Common myeloid progenitor, CD34-positive (primary cell): ENCODE measurements at regions not wholly inside any gene's neighbourhood (a gene's known extent, or its start where the extent isn't known, plus 50 kb on each side); places are given as distances from the start of the nearest gene placed in this dataset.
"Not testable (repeated sequence)": the region's sequence is repeated elsewhere in the genome, so short reads cannot be mapped to it uniquely, and the experiment has no call there.

ENCODE experiments used
- CTCF ChIA-PET: fragments of 350-600 bp; sonication (Branson Sonifier 250); formaldehyde crosslinking; loops from one replicate; lab custom pipeline; 2021; ENCODE audit warnings: antibody characterized with exemption; lab: Charles Lee
- POLR2A ChIA-PET: fragments of 350-600 bp; sonication (Branson Sonifier 250); formaldehyde crosslinking; loops from one replicate; lab custom pipeline; 2021; ENCODE audit warnings: antibody characterized with exemption; lab: Charles Lee
- DNase-seq, 3 donors: peaks; one replicate each; pipeline versions ENCODE4 v3.0.0 to v3.0.0-alpha.2; 2013
- H3K27ac ChIP-seq, 2 experiments: 1 replicate in 1 of 2; 2 replicates in 1 of 2; pipeline ENCODE4 v1.7.0; 2013; ENCODE audit warnings: inconsistent platforms in 2 of 2, low read length in 2 of 2, mild to moderate bottlenecking in 2 of 2, low read depth in 1 of 2, moderate library complexity in 1 of 2; ENCODE audit not compliant: severe bottlenecking in 2 of 2, insufficient read depth in 1 of 2, poor library complexity in 1 of 2
- H3K27me3 ChIP-seq, 5 experiments: replicated peaks in 2 of 5; 1 replicate in 3 of 5; 2 replicates in 2 of 5; pipeline versions ENCODE4 v1.6.1 to v1.7.0; 2013; ENCODE audit warnings: low read length in 4 of 5, mild to moderate bottlenecking in 2 of 5, moderate library complexity in 2 of 5, inconsistent platforms in 1 of 5; ENCODE audit not compliant: insufficient read depth in 5 of 5, control insufficient read depth in 4 of 5
- H3K36me3 ChIP-seq, 4 experiments: 1 replicate in 2 of 4; 2 replicates in 2 of 4; pipeline versions ENCODE4 v1.6.1 to v1.7.0; 2013; ENCODE audit warnings: low read length in 3 of 4, control low read depth in 1 of 4, mild to moderate bottlenecking in 1 of 4; ENCODE audit not compliant: control insufficient read depth in 4 of 4, insufficient read depth in 4 of 4
- H3K4me1 ChIP-seq, 4 experiments: 1 replicate in 3 of 4; 2 replicates in 1 of 4; pipeline versions ENCODE4 v1.6.1 to v1.7.1; 2013; ENCODE audit warnings: low read length in 3 of 4, mild to moderate bottlenecking in 3 of 4, control low read depth in 1 of 4, inconsistent platforms in 1 of 4, moderate library complexity in 1 of 4; ENCODE audit not compliant: control insufficient read depth in 4 of 4, insufficient read depth in 4 of 4; ENCODE audit errors: control extremely low read depth in 1 of 4
- H3K4me3 ChIP-seq, 7 experiments: 1 replicate in 4 of 7; 2 replicates in 3 of 7; pipeline versions ENCODE4 v1.5.1 to v1.7.0; 2013; ENCODE audit warnings: mild to moderate bottlenecking in 7 of 7, low read length in 6 of 7, moderate library complexity in 6 of 7, inconsistent platforms in 2 of 7, low read depth in 2 of 7, control low read depth in 1 of 7; ENCODE audit not compliant: insufficient read depth in 4 of 7, control insufficient read depth in 1 of 7; ENCODE audit errors: extremely low read depth in 1 of 7
- H3K9me3 ChIP-seq, 5 experiments: 1 replicate in 4 of 5; 2 replicates in 1 of 5; pipeline versions ENCODE4 v1.6.1 to v1.7.1; 2013; ENCODE audit warnings: low read length in 4 of 5, mild to moderate bottlenecking in 2 of 5, inconsistent platforms in 1 of 5, low read depth in 1 of 5, moderate library complexity in 1 of 5; ENCODE audit not compliant: control insufficient read depth in 4 of 5, insufficient read depth in 2 of 5; ENCODE audit errors: control extremely low read depth in 1 of 5
- WGBS: methylation state at CpG from one replicate; pipeline ENCODE4 v1.1.5; 2013; ENCODE audit not compliant: insufficient coverage; 5-methylcytosine and 5-hydroxymethylcytosine counted together

GRCh38 chr2:4979111-4979510 lies 713.1 kb upstream of the SOX11 start:
- DNase-seq = no peak
- no peaks in the 10 kb centered on the region for H3K27me3 ChIP-seq
- no peaks in the 10 kb centered on the region for H3K36me3 ChIP-seq
- no peak overlapping the region for H3K27ac ChIP-seq
- H3K4me1 ChIP-seq = no peaks in the 10 kb centered on the region
- no peak overlapping the region for H3K4me3 ChIP-seq
- CTCF ChIA-PET = no interaction called here
- POLR2A ChIA-PET = no interaction called here
- no peaks in the 10 kb centered on the region for H3K9me3 ChIP-seq
- 73% methylated on average over 11 of the region's 11 CpGs for WGBS

- H3K36me3 ChIP-seq = no peaks in the 10 kb centered on the region
- DNase-seq = no peak
- no peaks in the 10 kb centered on the region for H3K27me3 ChIP-seq
- WGBS = 97% methylated on average over 3 of the region's 5 CpGs
- ChIA-PET CTCF (no interaction called here), POLR2A (no interaction called here)
- H3K4me1 ChIP-seq = no peaks in the 10 kb centered on the region
- no peak overlapping the region for H3K4me3 ChIP-seq
- no peak overlapping the region for H3K27ac ChIP-seq
- no peaks in the 10 kb centered on the region for H3K9me3 ChIP-seq
These were observed 711.2 kb upstream of the SOX11 start for GRCh38 chr2:4980995-4981394.

GRCh38 chr2:4981802-4982409 lies 710.3 kb upstream of the SOX11 start:
- Histone ChIP-seq H3K27ac (no peak overlapping the region), H3K9me3 (no peaks in the 10 kb centered on the region), H3K27me3 (no peaks in the 10 kb centered on the region), H3K36me3 (no peaks in the 10 kb centered on the region), H3K4me1 (no peaks in the 10 kb centered on the region), H3K4me3 (no peak overlapping the region)
- WGBS = no CpG with 5 or more reads among the region's 1 CpG
- POLR2A ChIA-PET = no interaction called here
- CTCF ChIA-PET = no interaction called here
- no peak for DNase-seq

DNA sequence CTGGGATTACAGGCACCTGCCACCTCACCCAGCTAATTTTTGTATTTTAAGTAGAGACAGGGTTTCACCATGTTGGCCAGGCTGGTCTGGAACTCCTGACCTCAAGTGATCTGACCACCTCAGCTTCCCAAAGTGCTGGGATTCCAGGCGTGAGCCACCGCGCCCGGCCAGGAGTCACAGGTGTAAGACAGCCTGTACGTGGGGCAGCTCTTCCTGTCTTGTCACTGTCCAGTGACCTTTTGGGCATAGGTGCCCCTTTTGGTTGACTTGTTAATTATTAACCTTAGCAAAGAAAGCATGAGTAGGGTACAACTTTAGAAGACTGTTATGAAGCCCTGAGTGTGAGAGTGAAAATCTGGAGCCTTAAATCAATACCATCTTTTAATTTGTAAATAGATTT lies 703.7 kb upstream of the SOX11 start:
- H3K27me3 ChIP-seq, H3K9me3 ChIP-seq, H3K4me1 ChIP-seq, CTCF ChIA-PET, H3K36me3 ChIP-seq, H3K4me3 ChIP-seq, H3K27ac ChIP-seq, DNase-seq, POLR2A ChIA-PET: not testable (repeated sequence)
- 100% methylated on average over 4 of the region's 5 CpGs for WGBS

GRCh38 chr2:4992226-4992625 lies 700.0 kb upstream of the SOX11 start:
- ChIA-PET POLR2A (no interaction called here), CTCF (no interaction called here)
- DNase-seq = no peak
- no peaks in the 10 kb centered on the region for H3K9me3 ChIP-seq
- H3K27me3 ChIP-seq = no peaks in the 10 kb centered on the region
- 67% methylated on average over 1 of the region's 4 CpGs for WGBS
- H3K4me3 ChIP-seq = no peak overlapping the region
- no peaks in the 10 kb centered on the region for H3K36me3 ChIP-seq
- no peaks in the 10 kb centered on the region for H3K4me1 ChIP-seq
- H3K27ac ChIP-seq = no peak overlapping the region

GRCh38 chr2:4995466-4995865 lies 696.7 kb upstream of the SOX11 start:
- Histone ChIP-seq H3K36me3 (no peaks in the 10 kb centered on the region), H3K9me3 (no peaks in the 10 kb centered on the region), H3K27ac (no peak overlapping the region), H3K27me3 (no peaks in the 10 kb centered on the region), H3K4me3 (no peak overlapping the region), H3K4me1 (no peaks in the 10 kb centered on the region)
- 83% methylated on average over 5 of the region's 5 CpGs for WGBS
- ChIA-PET POLR2A (no interaction called here), CTCF (no interaction called here)
- no peak for DNase-seq

- DNase-seq = no peak
- Histone ChIP-seq H3K36me3 (no peaks in the 10 kb centered on the region), H3K27me3 (no peaks in the 10 kb centered on the region), H3K4me1 (no peaks in the 10 kb centered on the region), H3K4me3 (no peak overlapping the region), H3K9me3 (no peaks in the 10 kb centered on the region), H3K27ac (no peak overlapping the region)
- WGBS = 88% methylated on average over 4 of the region's 5 CpGs
- ChIA-PET CTCF (no interaction called here), POLR2A (no interaction called here)
These were observed 684.6 kb upstream of the SOX11 start for GRCh38 chr2:5007596-5007995.
